ENCODE measurements at regions not wholly inside any gene's neighbourhood (a gene's known extent, or its start where the extent isn't known, plus 50 kb on each side); places are given as distances from the start of the nearest gene placed in this dataset.

DNA sequence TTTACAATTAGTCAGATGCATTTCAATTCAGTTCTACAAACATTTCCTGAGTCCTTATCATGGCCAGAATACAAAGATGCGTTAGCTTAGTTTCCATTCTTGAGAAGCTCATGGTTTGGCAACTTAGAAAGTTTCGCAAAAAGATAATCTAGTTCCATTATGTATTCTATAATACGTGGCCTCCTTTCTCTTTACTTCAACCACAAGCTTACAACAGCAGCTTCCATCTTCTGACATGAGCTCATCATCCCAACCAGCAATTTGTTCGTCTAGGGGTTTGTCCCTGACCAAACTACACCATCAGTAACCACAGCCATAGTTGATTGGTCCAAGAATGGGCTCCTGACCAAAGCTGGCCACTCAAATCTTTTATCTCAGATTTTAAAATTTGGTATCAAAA is 267.6 kb upstream of the TBC1D5 start:
- TF ChIP-seq, protein P1, sequence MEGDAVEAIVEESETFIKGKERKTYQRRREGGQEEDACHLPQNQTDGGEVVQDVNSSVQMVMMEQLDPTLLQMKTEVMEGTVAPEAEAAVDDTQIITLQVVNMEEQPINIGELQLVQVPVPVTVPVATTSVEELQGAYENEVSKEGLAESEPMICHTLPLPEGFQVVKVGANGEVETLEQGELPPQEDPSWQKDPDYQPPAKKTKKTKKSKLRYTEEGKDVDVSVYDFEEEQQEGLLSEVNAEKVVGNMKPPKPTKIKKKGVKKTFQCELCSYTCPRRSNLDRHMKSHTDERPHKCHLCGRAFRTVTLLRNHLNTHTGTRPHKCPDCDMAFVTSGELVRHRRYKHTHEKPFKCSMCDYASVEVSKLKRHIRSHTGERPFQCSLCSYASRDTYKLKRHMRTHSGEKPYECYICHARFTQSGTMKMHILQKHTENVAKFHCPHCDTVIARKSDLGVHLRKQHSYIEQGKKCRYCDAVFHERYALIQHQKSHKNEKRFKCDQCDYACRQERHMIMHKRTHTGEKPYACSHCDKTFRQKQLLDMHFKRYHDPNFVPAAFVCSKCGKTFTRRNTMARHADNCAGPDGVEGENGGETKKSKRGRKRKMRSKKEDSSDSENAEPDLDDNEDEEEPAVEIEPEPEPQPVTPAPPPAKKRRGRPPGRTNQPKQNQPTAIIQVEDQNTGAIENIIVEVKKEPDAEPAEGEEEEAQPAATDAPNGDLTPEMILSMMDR (conservative IDR thresholded peaks at IDR 0.05 in 1 of 2, IDR thresholded peaks at IDR 0.05 in 1 of 2; ENCODE audit: extremely low read depth in 1 of 2, insufficient read depth in 1 of 2, low read depth in 1 of 2, low read length in 2 of 2) = no peak
- TF ChIP-seq EZH2 (IDR thresholded peaks at IDR 0.05; ENCODE audit: borderline replicate concordance, low read length) = no peak
